NCI-H526 (cell line): ENCODE measurements at regions not wholly inside any gene's neighbourhood (a gene's known extent, or its start where the extent isn't known, plus 50 kb on each side); places are given as distances from the start of the nearest gene placed in this dataset.
"Not testable (repeated sequence)": the region's sequence is repeated elsewhere in the genome, so short reads cannot be mapped to it uniquely, and the experiment has no call there.

Source experiments
- DNase-seq, 2 experiments: peaks; one replicate each; lab custom pipeline; 2025; lab: John Stamatoyannopoulos, UW

DNA sequence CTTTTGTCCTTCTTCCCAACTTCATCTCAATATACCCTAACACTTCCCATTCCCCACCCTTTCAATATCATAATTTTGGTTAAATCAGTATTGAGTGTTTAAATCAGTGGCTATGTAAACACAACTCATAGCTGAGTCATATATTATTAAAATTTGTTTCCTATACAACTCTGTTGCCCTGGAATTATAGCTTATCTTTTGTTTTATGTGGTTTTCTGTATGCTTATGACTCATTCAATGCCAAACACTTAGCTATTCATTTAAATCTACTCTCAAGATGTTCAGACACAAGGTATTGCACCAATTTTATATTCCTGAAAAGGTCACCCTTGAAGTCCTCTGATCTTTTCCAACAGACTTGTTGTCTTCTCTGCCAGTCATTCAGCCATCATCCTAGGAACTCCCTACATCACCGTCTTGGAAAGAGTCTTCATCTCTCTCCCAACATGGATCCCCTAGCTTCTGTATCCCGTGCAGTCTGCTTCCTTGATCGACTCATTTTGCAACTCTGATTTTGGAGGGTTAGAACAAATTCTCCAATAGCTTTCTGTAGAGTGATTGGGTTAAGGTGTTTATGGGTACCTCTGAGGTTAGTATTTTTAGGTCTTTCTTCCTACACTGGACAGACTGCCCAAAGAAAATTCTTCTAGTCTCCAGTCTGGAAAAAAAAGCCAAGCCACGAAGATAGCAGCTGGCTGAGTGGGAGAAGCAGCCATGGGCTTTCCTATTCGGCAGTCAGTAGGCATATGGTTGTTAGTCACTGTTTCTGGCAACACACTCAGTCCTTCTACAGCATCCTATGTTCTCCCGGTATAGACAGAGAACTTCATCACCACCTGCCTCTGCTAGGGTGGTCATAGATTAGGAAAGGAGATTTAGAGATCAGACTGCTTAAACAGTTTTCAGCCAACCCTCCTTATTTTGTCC is 102.1 kb downstream of the CRPPA start:
- no peak for DNase-seq

DNA sequence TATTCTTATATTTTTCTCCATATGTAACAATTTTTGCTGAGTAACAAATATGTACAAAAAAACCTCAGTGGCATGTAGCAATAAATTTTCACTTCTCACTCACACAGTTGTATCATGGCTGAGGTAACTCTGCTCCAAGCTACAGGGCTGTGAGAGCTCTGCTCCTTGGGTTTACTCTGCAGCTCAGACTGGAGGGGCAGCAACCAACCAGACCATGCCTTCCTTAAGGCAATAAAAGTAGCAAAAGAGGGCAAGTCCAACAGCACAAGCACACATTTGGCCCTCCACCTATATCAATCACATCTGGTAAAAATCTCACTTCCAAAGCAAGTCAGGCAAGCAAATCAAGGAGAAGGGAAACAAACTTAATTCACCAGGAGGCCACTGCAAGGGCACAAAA is 102.9 kb downstream of the CRPPA start:
- no peak for DNase-seq

DNA sequence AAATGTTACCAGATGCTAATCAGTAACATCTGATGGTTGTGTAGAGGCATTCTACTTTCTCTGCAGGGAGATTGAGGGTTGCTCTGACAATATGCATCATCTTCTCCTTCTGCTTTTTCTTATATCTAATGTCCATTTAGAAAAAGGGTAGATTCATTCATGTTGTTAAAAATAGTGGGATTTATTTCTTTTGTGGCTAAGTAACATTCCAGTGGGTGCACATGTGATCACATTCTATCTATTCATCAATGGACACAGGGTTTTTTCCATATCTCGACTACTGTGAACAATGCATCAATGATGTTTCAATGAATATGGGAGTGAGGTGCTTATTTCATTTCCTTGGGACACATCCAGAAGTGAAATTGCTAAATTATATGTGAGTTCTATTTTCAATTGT is 103.9 kb downstream of the CRPPA start:
- no peak for DNase-seq

DNA sequence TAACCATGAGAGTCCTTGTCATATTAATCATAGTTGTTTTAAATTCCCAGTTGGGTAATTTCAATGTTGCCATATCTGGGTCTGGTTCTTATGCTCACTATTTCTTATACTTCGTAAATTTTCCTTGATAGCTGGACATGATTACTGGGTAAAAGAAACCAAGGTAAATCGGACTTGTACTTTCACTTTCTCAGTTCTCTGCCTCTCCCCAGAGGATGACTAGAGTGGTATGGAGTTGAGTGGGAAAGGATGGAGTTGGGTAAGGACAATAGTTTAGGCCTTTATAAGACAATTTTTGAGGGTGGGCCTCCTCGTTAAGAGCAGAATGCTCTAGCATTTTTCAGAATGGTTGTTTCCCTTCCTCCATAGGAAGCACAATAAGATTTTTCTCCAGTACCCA is 106.1 kb downstream of the CRPPA start:
- DNase-seq: no peak

DNA sequence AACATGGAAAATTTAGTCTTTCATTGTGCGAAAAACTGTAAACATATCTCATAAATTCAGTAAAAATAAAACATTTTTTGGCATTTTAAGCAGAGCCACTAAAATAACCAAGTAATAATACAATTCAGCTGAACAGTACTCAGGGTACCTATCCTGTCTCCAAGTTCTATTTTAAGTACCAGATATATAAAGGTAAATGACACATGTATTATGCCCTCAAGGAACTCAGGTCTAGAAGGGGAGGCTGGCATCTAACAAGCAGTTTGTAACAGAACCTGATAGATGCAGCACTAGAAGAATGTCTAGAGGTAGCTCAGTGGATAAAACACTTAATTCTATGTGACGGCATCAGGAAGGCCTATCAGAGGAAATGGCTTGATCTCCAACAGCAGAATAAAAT is 112.2 kb downstream of the CRPPA start:
- DNase-seq: no peak

DNA sequence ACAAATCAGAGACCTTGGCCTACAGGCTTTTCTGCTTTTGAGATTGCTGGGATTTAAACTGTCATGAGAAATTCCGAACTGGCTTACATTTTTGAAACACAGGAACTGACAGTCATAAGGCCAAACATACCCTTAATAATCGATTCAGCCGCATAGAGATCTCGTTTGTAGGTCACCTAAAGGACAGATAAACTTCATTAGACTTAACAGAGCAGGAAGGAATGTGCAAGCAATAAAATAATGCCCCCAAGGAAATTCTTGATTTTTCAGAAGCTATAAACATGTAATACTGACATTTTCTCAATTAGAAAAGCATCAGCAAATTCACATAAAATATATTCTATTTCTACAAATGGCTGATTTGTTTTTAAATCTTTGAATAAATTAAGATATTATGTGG is 120.0 kb downstream of the CRPPA start:
- no peak for DNase-seq

DNA sequence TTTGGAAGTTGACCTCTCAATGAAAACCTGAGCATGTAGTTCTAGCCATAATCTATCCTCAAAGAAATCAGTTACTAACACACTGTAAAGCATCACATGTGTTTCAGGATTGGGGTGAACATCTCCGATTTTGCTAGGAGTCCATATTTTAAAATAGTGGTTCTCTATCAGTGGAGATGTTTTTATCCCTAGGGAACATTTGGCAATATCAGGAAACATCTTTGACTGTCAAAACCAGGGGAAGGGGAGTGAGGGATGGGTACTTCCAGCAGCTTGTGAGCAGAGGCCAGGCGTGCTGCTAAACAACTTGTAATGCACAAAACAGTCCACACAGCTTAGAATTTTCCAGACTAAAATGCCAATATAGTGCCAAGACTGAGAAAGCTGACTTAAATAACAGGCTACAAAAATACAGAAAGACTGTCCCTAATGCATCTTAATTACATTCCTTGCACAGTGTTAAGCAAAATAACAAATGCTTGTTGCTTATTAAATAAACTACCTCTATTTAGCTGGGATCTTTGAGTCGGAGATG is 120.9 kb downstream of the CRPPA start:
- no peak for DNase-seq

DNA sequence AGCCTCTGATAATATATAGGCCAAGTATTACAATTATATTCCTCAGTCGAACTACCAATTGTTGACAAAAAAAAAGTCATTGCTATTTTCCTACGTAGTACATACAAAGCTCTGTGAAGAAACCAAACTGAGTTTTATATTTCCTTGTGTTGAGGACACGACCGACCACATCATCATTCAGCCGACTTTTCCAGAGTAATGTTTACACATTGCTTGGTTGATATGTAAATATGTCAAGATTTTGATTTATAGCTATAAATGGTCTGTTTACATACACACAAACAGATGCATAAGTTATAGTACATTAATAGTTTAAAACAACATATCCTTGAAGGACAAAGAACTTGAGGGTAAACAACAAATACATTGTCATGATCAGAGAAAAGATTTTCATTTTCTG is 121.5 kb downstream of the CRPPA start:
- DNase-seq: peak; percentile 9 to 43

DNA sequence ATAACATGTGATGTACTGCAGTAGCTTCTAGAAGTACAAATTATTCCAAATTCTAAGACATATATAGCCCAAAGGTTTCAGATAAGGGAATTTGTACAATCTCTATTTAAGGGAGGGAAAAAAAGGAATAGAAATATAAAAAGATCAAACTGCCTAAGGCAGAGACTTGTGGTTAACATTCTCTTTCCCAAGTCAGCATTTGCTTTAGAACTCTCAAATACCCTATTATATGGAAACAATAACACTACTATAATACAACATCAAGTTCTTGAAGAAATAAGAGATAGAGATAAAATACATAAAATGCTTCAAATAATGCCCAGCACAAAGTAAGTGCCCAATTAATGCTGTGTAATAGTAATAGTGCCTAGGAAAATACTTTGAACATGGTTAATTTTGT is 123.1 kb downstream of the CRPPA start:
- no peak for DNase-seq

DNA sequence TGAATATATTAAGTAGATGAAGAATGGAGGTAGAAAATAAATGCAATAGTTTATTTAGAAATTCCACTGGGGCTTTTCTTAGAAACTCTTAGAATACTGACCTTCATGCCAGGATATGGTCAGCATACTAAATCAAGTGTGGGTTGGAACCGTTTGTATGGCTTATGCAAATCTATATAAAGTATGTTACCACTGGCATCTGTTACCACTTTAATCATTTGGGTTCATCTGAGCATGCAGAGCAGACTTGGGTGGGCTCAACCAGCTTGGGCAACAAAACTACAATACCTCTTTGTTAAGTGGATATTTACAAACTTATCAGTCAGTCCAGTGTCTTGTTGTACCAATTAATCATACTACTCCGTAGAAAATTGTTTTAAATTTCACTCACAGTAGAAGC is 125.8 kb downstream of the CRPPA start:
- DNase-seq: peak; percentile 90 to 92

DNA sequence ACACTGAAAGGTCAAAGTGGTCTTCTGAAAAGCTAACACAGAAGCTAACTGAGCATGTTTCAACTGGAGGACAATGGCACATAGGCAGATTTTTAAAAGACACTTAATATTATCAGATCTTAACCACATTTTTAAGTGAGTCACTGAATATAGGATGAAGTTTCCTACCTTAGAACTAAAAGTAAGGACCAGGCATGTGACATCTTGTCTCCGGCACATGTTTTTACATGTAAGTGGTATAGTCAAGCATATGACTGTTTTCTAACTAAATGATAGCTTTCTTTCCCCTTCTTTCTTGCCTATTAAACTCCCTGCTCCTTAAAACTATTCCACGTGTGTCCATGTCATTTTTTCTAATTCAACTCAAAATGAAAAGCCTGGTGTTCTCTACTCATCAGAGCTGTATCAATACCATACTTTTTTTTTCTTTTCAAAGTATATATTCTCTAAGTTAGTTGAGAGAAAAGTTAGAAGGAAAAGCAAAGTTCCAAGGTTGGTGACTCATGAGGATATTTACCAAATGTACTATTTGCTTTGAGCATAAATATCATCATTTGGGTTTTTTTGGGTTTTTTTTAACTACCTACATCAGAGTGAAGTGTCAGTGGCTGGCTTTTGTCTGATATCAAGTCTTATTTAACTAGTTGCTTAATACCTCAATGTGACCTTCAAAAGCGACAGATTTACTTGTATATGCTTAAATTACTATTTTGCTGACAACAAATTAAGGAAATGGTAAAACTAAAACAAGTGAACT is 127.5 kb downstream of the CRPPA start:
- no peak for DNase-seq

DNA sequence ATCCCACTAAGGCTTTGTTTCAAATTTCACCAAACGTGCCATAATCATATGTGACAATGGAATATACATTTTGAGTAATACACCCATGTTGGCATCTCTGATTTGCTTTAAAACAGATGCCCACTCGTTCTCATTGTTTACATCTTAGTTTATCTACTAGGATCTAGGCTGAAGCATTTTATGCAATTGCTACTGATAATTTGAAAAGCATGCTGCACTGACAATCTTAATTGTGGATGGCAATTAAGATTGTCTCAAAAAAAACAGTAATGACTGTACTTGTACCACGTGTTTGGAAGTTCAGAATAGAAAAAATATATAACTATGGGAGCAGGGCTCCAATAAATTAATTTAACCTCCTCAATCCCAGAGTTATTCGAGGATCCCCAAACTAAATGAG is 136.8 kb downstream of the CRPPA start:
- DNase-seq: no peak

DNA sequence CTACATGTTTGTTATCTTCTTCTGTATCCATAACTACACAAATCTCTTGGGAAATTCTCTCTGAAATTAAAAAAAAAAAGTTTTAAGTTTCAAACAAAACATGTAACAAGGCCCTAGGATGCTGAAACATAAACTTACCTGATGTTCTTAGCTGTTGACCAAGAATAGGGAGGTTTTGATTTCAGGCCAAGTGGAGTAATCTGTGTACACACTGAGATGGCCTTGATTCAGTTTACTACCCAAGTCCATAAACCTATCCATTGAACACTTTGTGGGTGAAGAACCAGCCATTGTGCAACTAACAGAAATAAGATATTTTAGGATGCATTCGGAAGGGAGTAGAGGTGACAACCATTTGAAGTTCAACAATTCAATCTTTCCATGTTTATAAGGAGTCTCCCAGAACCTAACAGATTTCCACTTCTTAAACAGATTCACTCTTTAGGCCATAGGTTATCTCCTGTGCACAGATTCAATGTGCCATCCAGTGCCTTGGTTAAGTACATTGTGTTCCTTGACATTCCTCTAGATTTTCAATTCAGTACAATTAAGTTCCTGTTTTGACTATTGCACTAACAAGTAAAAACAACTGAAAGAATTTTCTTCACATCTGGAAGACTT is 143.1 kb downstream of the CRPPA start:
- DNase-seq: no peak

DNA sequence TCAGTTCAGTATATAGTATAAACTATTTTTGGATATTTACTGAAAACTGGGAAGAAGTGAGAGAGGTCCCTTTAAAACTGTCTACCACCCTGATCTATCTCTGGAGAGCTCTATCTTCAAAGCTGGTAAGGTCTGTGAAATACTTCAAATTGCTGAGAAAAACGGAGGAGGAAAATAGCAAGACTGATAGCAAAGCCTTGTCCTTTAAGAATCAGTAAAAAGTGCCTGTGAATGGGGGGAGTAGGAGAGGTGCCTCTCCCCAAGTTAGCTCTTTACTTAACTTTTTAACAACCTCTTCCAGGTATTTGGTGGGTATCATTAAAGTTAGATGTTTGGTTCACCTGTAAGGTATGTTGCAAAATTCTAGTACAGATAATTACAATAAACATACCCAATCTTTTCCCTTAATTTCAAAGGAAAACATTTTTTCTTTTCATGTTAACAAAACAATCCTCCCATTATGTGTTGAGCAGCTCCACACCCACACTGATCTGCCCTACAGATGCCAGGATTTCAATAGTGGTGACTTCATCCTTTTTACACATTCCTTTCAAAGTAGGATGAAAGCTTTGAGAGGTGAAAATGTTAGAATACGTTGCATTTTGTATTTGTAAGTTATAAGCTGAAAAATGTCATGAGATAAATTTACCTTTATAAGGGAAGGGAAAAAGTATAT is 149.2 kb downstream of the CRPPA start:
- no peak for DNase-seq

DNA sequence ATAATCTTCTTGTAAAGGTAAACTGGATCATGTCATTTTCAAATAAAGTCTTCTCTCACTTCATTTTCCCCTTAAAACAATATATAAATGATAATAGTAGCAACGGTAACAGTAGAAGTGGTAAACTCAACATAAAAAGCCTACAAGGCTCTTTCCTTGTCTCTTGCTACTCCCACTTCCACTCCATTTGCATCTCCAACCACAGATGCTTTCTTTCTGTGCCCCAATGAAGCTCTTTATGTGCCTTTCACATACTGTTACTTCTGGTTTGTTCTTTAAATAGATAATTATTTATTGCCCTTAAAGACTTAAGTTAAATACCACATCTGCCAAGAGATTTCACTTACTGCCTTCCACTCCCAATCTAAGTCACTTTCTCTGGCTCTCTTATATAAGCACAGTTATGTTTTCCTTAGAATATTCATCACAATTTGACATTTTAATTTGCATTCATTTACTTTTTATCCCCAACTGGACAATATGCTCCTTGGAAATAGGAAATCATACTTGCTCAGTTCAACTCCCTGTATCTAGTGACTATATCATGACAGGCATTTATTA is 149.9 kb downstream of the CRPPA start:
- peak; percentile 12 to 21 for DNase-seq

DNA sequence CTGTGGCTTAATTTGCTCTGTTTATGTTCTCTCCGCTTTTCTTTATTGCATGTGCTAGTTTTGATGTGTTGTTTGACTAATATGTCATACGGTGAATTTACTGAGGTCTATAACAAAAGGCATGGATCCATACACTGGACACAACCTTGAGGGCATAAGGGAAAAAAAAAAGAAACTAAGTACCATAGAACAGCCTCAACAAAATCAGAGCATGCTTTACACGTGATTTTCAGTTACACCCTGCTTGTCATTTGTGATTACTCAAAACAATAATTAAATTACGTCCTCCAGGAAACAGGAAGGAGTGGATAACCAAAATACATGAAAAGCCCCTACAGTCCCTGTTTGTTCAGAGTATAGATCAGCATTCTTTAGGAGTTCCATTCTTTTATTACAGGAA is 150.5 kb downstream of the CRPPA start:
- no peak for DNase-seq

DNA sequence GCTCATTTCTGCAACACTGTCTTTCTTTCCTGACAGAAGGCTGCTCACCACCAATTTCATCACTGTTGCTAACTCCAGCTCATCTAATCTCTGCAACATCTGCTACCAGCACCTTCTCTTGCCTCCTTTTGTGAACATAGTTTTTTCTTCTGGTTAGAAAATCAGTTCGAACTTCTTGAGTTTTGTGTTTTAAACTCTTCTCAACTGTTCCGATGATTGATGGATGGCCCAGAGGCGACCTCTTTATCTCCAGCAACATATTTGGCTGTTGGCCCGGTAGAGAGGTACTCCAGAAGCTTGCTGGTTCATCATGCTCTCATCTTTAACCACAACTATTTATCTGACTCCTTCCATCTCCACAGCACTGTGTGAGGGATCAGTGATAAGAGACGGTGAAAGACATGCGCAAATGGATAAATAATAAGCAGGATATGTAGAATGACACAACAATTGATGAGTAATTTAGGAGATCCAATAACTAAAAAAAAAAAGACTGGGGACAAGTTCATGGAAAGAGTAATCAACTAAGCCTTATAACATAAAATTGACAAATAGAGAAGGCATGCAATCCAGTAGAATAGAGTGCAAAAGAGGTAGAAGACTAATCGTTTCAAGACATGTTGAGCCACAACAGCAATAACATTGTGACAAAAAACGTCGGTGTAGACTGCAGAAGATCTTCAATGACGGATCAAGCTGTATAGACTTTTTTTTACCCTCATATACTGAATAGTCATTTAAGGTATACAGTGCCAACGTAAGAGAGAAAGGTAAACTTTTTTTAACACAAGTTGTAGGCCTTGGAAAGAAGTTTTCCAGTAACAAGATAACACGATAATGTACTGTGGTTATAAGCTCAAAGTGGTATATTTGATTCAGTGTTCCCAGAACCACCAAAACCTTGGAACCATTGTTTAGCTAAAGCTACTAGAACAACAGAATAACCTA is 152.2 kb downstream of the CRPPA start:
- DNase-seq: no peak

DNA sequence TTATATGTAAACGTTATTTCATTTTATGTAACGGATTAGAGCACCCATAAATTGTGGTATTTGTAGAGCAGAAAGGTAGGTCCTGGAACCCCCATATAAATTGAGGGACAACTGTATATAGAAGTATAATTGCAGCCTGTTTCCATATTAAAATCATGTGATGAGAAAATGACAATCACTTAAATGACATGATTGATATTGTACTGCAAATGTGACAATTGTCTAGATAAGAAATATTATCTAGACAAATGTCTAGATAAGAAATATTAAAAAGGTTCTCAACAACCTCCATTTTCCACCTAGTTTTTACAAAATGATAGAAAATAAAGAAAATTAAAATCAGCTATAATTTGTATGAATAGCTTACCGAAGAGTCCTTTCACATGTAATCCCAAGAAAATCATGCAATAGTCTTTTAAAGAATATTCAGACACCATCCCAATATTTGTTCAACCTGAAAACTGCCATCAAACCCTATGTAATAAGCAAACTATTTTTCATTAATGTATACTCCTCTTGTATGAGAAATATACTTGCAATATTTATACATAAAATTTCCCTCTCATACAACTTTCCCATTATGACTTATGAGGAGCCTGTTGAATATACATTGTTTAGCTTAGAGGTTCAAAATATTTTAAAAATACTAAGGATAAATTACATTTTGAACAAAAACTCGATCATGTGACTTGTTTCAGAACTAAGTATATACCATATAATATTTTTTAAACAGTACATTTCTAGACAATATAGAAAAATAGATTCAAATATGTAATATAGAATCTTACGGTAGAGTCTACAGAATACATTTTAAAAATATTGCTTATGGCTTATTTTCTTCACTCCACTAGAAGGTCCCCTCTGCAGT is 153.2 kb downstream of the CRPPA start:
- no peak for DNase-seq

DNA sequence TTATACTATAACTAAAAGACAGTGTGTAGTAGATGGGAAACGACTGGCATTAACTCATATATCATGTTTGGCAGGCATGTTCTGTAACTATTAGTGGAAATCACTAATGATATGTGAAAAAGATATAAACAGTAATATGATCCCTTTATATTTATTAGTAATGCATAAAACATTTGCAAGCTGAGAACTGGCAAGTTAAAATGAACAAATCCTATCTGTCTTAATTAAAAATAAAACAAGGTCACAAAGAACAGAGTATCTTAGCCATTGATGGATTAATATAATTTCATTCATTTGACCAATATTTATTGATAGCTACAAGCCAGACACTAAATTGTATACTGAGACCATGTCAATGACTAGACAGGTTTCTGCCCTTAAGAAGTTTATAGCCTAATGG is 154.5 kb downstream of the CRPPA start:
- no peak for DNase-seq

DNA sequence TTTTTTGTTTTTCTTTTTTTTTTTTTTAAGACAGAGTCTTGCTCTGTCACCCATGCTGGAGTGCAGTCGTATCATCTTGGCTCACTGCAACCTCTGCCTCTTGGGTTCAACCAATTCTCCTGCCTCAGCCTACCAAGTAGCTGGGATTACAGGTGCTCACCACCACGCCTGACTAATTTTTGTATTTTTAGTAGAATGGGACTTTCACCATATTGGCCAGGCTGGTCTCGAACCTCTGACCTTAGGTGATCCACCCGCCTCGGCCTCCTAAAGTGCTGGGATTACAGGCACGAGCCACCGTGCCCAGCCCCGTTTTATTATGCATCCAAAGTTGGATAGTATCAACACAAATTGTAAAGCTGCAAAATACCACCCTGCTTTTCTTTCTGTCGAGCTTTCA is 154.9 kb downstream of the CRPPA start:
- not testable (repeated sequence) for DNase-seq
